ENCODE measurements at regions not wholly inside any gene's neighbourhood (a gene's known extent, or its start where the extent isn't known, plus 50 kb on each side); places are given as distances from the start of the nearest gene placed in this dataset.

DNA sequence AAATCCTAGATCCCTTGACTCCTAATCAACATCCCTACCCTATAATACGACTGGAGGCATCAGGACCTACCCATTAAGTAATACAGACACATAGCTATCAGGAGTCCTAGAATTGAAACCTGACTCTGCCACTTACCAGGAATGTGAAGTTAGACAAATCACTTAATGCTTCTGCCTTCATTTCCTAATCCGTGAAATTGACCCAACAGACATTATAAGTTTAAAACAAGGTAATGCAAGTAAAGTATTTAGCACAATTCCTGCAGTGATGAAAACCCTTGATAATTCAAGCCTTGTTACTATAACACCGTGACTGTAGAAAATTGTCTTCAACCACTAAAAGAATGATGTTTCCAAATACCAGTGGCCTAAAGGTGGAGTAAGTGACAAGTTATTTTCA lies 150.2 kb downstream of the KCNJ2 start:
- DNase-seq (ENCODE audit: low spot score in 2 of 2) = no peak
- H3K27me3 ChIP-seq = no peaks in the 10 kb centered on the region
- no peak overlapping the region for H3K27ac ChIP-seq
- TF ChIP-seq POLR2A (IDR thresholded peaks at IDR 0.05) = no peak
- TF ChIP-seq, protein P1, sequence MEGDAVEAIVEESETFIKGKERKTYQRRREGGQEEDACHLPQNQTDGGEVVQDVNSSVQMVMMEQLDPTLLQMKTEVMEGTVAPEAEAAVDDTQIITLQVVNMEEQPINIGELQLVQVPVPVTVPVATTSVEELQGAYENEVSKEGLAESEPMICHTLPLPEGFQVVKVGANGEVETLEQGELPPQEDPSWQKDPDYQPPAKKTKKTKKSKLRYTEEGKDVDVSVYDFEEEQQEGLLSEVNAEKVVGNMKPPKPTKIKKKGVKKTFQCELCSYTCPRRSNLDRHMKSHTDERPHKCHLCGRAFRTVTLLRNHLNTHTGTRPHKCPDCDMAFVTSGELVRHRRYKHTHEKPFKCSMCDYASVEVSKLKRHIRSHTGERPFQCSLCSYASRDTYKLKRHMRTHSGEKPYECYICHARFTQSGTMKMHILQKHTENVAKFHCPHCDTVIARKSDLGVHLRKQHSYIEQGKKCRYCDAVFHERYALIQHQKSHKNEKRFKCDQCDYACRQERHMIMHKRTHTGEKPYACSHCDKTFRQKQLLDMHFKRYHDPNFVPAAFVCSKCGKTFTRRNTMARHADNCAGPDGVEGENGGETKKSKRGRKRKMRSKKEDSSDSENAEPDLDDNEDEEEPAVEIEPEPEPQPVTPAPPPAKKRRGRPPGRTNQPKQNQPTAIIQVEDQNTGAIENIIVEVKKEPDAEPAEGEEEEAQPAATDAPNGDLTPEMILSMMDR (IDR thresholded peaks at IDR 0.05) = no peak
- no peak for TF ChIP-seq POLR2AphosphoS5 (IDR thresholded peaks at IDR 0.05)
- no peak for TF ChIP-seq EP300 (IDR thresholded peaks at IDR 0.05)
- H3K36me3 ChIP-seq = no peaks in the 10 kb centered on the region
- H3K4me1 ChIP-seq = no peaks in the 10 kb centered on the region
- no peak overlapping the region for H3K4me3 ChIP-seq
- WGBS = 84% methylated on average over 3 of the region's 3 CpGs
- no peaks in the 10 kb centered on the region for H3K9me3 ChIP-seq

GRCh38 chr17:70320673-70321345 lies 151.5 kb downstream of the KCNJ2 start:
- Histone ChIP-seq H3K27me3 (no peaks in the 10 kb centered on the region), H3K4me1 (no peaks in the 10 kb centered on the region), H3K9me3 (no peaks in the 10 kb centered on the region), H3K27ac (no peak overlapping the region), H3K36me3 (no peaks in the 10 kb centered on the region), H3K4me3 (no peak overlapping the region)
- no peak for DNase-seq (ENCODE audit: low spot score in 2 of 2)
- TF ChIP-seq POLR2AphosphoS5 (IDR thresholded peaks at IDR 0.05) (no peak), EP300 (IDR thresholded peaks at IDR 0.05) (no peak), POLR2A (IDR thresholded peaks at IDR 0.05) (no peak)
- TF ChIP-seq, protein P1 (IDR thresholded peaks at IDR 0.05) = no peak
- WGBS = 57% methylated on average over 5 of the region's 5 CpGs

DNA sequence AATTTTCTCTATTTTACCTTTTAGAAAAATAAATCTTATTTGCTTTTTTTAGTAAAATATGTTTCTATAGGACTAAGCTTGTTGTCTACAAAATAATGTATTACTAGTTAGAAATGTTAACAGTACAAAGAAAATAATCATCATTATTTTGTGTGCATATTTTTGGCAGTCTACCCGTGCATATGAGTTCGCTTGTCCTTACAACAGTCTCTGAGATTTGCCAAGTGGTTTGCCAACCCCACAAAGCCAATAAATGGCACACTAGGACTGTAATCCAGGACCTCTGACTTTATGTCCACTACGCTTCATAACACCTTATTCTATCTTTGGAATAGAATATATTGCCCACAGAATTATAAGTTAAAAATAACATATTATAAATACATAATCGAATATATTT lies 152.0 kb downstream of the KCNJ2 start:
- Histone ChIP-seq H3K27me3 (no peaks in the 10 kb centered on the region), H3K4me3 (no peak overlapping the region)

GRCh38 chr17:70323269-70323668 lies 153.9 kb downstream of the KCNJ2 start:
- Histone ChIP-seq H3K4me3 (no peak overlapping the region), H3K9me3 (no peaks in the 10 kb centered on the region), H3K27ac (no peak overlapping the region), H3K4me1 (no peaks in the 10 kb centered on the region), H3K27me3 (no peaks in the 10 kb centered on the region), H3K36me3 (no peaks in the 10 kb centered on the region)
- TF ChIP-seq POLR2AphosphoS5 (IDR thresholded peaks at IDR 0.05) = no peak
- TF ChIP-seq POLR2A (IDR thresholded peaks at IDR 0.05) = no peak
- TF ChIP-seq, protein P1 (IDR thresholded peaks at IDR 0.05) = no peak
- no peak for TF ChIP-seq EP300 (IDR thresholded peaks at IDR 0.05)
- WGBS = 74% methylated on average over 2 of the region's 2 CpGs
- DNase-seq (ENCODE audit: low spot score in 2 of 2) = no peak

More for the DNA sequence above, 152.0 kb downstream of the KCNJ2 start:
- DNase-seq (ENCODE audit: low spot score in 2 of 2) = no peak
- WGBS = 80% methylated on average over 4 of the region's 4 CpGs
- Histone ChIP-seq H3K36me3 (no peaks in the 10 kb centered on the region), H3K9me3 (no peaks in the 10 kb centered on the region), H3K4me1 (no peaks in the 10 kb centered on the region), H3K27ac (no peak overlapping the region)
- TF ChIP-seq POLR2AphosphoS5 (IDR thresholded peaks at IDR 0.05) = no peak

- no peak for TF ChIP-seq POLR2AphosphoS5 (IDR thresholded peaks at IDR 0.05)
- TF ChIP-seq POLR2A (IDR thresholded peaks at IDR 0.05) = no peak
- TF ChIP-seq EP300 (IDR thresholded peaks at IDR 0.05) = no peak
- no peaks in the 10 kb centered on the region for H3K9me3 ChIP-seq
- no peaks in the 10 kb centered on the region for H3K4me1 ChIP-seq
- no peak overlapping the region for H3K4me3 ChIP-seq
- WGBS = 79% methylated on average over 1 of the region's 1 CpG
- H3K27me3 ChIP-seq = no peaks in the 10 kb centered on the region
- H3K27ac ChIP-seq = no peak overlapping the region
- DNase-seq (ENCODE audit: low spot score in 2 of 2) = no peak
- no peaks in the 10 kb centered on the region for H3K36me3 ChIP-seq
These were observed 154.7 kb downstream of the KCNJ2 start for GRCh38 chr17:70324031-70324430.

DNA sequence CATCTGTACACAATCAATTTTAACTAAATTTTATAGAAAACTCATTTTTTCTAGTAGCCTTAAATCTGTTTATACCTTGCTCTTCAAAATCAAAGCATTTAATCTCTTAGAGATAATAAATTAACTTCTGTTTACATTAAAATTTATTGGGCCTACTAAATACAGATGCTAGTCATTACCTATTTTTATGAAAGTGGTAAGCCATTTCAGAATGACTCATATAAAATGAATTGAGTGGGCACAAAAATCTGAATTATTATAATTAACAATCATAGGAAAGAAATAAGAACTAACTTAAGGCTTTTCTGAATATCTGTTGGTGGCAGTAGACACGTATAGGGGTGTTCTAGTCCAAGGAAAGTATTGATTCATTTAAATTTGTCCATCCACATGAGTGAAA lies 157.9 kb downstream of the KCNJ2 start:
- Histone ChIP-seq H3K36me3 (no peaks in the 10 kb centered on the region), H3K4me3 (no peak overlapping the region), H3K27ac (no peak overlapping the region), H3K9me3 (no peaks in the 10 kb centered on the region), H3K27me3 (no peaks in the 10 kb centered on the region), H3K4me1 (no peaks in the 10 kb centered on the region)
- DNase-seq (ENCODE audit: low spot score in 2 of 2) = no peak
- TF ChIP-seq EP300 (IDR thresholded peaks at IDR 0.05) (no peak), POLR2A (IDR thresholded peaks at IDR 0.05) (no peak), POLR2AphosphoS5 (IDR thresholded peaks at IDR 0.05) (no peak)
- TF ChIP-seq, protein P1 (IDR thresholded peaks at IDR 0.05) = no peak
- 79% methylated on average over 1 of the region's 1 CpG for whole genome bisulfite sequencing
